ENCODE measurements at regions not wholly inside any gene's neighbourhood (a gene's known extent, or its start where the extent isn't known, plus 50 kb on each side); places are given as distances from the start of the nearest gene placed in this dataset.

GRCh38 chr12:98329589-98329988 is 185.8 kb upstream of the TMPO start:
- TF ChIP-seq CTCF (IDR thresholded peaks at IDR 0.05; ENCODE audit: unreplicated experiment), result no peak
- Mint-ChIP-seq H3K36me3 (ENCODE audit: insufficient read depth) (no peaks in the 10 kb centered on the region), H3K4me3 (ENCODE audit: low read depth) (no peak overlapping the region), H3K27ac (no peak overlapping the region), H3K27me3 (no peaks in the 10 kb centered on the region), H3K9me3 (ENCODE audit: low read depth) (no peaks in the 10 kb centered on the region), H3K4me1 (ENCODE audit: low read depth) (peaks cover 2% of the 10 kb centered on the region)
- no peak for DNase-seq (ENCODE audit: low spot score, unreplicated experiment)

- Mint-ChIP-seq H3K36me3 (ENCODE audit: insufficient read depth) (no peaks in the 10 kb centered on the region), H3K27me3 (no peaks in the 10 kb centered on the region), H3K9me3 (ENCODE audit: low read depth) (no peaks in the 10 kb centered on the region), H3K4me1 (ENCODE audit: low read depth) (peaks cover 4% of the 10 kb centered on the region), H3K27ac (no peak overlapping the region), H3K4me3 (ENCODE audit: low read depth) (no peak overlapping the region)
- no peak for TF ChIP-seq CTCF (IDR thresholded peaks at IDR 0.05; ENCODE audit: unreplicated experiment)
- DNase-seq (ENCODE audit: low spot score, unreplicated experiment), result no peak
These were observed 182.7 kb upstream of the TMPO start for GRCh38 chr12:98332642-98333041.

DNA sequence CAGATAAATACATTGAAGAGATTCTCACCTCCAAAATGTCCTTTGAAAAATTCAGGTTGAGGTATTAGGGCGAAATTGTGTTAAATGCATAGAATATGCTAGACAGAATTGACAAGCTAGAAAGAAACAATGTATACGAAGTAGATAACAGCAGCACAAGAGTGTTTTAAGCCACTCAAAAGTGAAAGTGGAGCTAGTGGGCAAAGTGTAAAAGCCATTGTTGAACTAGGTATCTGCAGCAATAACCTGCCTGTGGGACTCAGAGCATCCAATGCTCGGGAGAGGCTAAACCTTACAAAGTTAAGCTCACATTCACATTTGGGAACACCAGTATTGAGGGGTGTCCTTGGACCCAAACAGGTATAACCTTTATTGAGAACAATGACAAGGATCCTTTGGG is 180.6 kb upstream of the TMPO start:
- no peak for TF ChIP-seq CTCF (IDR thresholded peaks at IDR 0.05; ENCODE audit: unreplicated experiment)
- Mint-ChIP-seq H3K36me3 (ENCODE audit: insufficient read depth) (no peaks in the 10 kb centered on the region), H3K27me3 (no peaks in the 10 kb centered on the region), H3K9me3 (ENCODE audit: low read depth) (no peaks in the 10 kb centered on the region), H3K27ac (no peak overlapping the region), H3K4me3 (ENCODE audit: low read depth) (no peak overlapping the region), H3K4me1 (ENCODE audit: low read depth) (peaks cover 2% of the 10 kb centered on the region)
- DNase-seq (ENCODE audit: low spot score, unreplicated experiment), result no peak

DNA sequence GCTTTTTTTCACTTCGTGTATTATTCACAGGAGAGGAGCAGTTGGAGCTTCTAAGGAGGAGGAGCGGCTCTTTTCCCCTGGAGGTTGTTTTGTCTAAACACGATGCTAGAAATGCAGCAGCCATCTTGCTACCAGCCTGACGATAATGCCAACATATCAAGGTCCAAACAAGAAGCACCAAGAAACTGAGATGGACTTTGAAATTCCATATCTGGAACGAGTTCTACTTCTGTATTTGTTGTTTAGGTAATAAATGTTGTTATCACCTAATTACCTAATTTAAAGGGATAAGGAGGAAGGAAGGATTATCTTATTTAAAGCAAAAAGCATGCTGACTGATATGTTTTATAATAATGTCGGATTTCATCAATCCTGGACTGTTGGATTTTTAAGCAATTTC is 174.4 kb upstream of the TMPO start:
- H3K9me3 Mint-ChIP-seq (ENCODE audit: low read depth), result no peaks in the 10 kb centered on the region
- no peaks in the 10 kb centered on the region for H3K36me3 Mint-ChIP-seq (ENCODE audit: insufficient read depth)
- H3K27me3 Mint-ChIP-seq, result no peaks in the 10 kb centered on the region
- H3K4me1 Mint-ChIP-seq (ENCODE audit: low read depth), result peaks cover 6% of the 10 kb centered on the region
- no peak for DNase-seq (ENCODE audit: low spot score, unreplicated experiment)
- no peak overlapping the region for H3K27ac Mint-ChIP-seq
- H3K4me3 Mint-ChIP-seq (ENCODE audit: low read depth), result no peak overlapping the region
- no peak for TF ChIP-seq CTCF (IDR thresholded peaks at IDR 0.05; ENCODE audit: unreplicated experiment)

DNA sequence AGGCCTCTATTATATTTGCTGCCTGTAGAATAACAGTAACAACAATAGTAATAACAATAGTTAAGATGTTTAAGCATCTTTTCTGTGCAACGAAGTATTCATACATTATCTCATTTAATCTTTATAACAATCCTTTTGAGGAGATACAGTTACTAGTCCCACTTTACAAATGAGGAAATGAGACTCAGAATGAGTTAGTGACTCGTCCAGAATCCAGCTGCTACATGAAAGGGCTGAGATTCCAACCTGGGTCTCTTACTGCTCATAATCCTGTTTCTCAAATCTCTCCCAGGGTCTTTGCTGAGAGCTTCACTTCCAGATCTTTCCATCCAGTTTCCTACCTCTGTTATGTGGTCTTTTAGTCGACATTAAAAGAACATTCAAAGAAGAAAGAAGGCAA is 173.7 kb upstream of the TMPO start:
- no peak for DNase-seq (ENCODE audit: low spot score, unreplicated experiment)
- H3K27me3 Mint-ChIP-seq, result no peaks in the 10 kb centered on the region
- H3K4me3 Mint-ChIP-seq (ENCODE audit: low read depth), result no peak overlapping the region
- no peaks in the 10 kb centered on the region for H3K9me3 Mint-ChIP-seq (ENCODE audit: low read depth)
- no peaks in the 10 kb centered on the region for H3K36me3 Mint-ChIP-seq (ENCODE audit: insufficient read depth)
- no peak for TF ChIP-seq CTCF (IDR thresholded peaks at IDR 0.05; ENCODE audit: unreplicated experiment)
- no peak overlapping the region for H3K27ac Mint-ChIP-seq
- H3K4me1 Mint-ChIP-seq (ENCODE audit: low read depth), result peaks cover 6% of the 10 kb centered on the region

All from progenitor cell of endocrine pancreas (in vitro differentiated cells).